HEK293 (cell line): ENCODE measurements at regions not wholly inside any gene's neighbourhood (a gene's known extent, or its start where the extent isn't known, plus 50 kb on each side); places are given as distances from the start of the nearest gene placed in this dataset.

ENCODE experiments used
- CTCF ChIP-seq: fragments of 450-650 bp; formaldehyde crosslinking; IDR thresholded peaks from 2 replicates; pipeline ENCODE4 v1.5.1; 2016; ENCODE audit warnings: missing biosample characterization, missing genetic modification characterization
- GLIS1 ChIP-seq: fragments of 450-650 bp; formaldehyde crosslinking; IDR thresholded peaks from 2 replicates; pipeline ENCODE4 v1.5.1; 2016; ENCODE audit warnings: missing biosample characterization, missing genetic modification characterization
- REST ChIP-seq: fragments of 450-650 bp; formaldehyde crosslinking; IDR thresholded peaks from 2 replicates; pipeline ENCODE4 v1.5.1; 2016; ENCODE audit warnings: missing biosample characterization, missing genetic modification characterization
- SETDB1 ChIP-seq: IDR thresholded peaks from one replicate; pipeline ENCODE4 v1.6.1; 2017; ENCODE audit warnings: mild to moderate bottlenecking, low read length, moderate library complexity, mixed read lengths; ENCODE audit not compliant: insufficient read length
- ZNF121 ChIP-seq: fragments of 450-650 bp; formaldehyde crosslinking; IDR thresholded peaks from 2 replicates; pipeline ENCODE4 v1.5.1; 2016; ENCODE audit warnings: missing biosample characterization, missing genetic modification characterization
- ZNF133 ChIP-seq: fragments of 450-650 bp; formaldehyde crosslinking; IDR thresholded peaks from 2 replicates; pipeline ENCODE4 v1.5.1; 2016; ENCODE audit warnings: missing biosample characterization, missing genetic modification characterization
- ZNF266 ChIP-seq: fragments of 450-650 bp; formaldehyde crosslinking; IDR thresholded peaks from 2 replicates; pipeline ENCODE4 v1.5.1; 2016; ENCODE audit warnings: missing biosample characterization, missing genetic modification characterization, low read depth
- ZNF423 ChIP-seq: fragments of 450-650 bp; formaldehyde crosslinking; IDR thresholded peaks from 2 replicates; pipeline ENCODE4 v1.5.1; 2016; ENCODE audit warnings: missing biosample characterization, missing genetic modification characterization
- ZNF548 ChIP-seq: fragments of 450-650 bp; formaldehyde crosslinking; IDR thresholded peaks from 2 replicates; pipeline ENCODE4 v1.5.1; 2016; ENCODE audit warnings: missing biosample characterization, missing genetic modification characterization
- TF ChIP-seq, protein P1 (sequence below): fragments of 450-650 bp; formaldehyde crosslinking; IDR thresholded peaks from 2 replicates; pipeline ENCODE4 v1.5.1; 2016; ENCODE audit warnings: missing biosample characterization, missing genetic modification characterization, low read depth

- TF ChIP-seq CTCF (tag by site-specific recombination) (no peak), ZNF423 (tag by site-specific recombination) (no peak), ZNF266 (tag by site-specific recombination) (no peak), ZNF121 (tag by site-specific recombination) (no peak), SETDB1 (no peak), GLIS1 (peak; percentile 78), ZNF548 (tag by site-specific recombination) (no peak), REST (no peak), ZNF133 (tag by site-specific recombination) (no peak)
- TF ChIP-seq, protein P1, sequence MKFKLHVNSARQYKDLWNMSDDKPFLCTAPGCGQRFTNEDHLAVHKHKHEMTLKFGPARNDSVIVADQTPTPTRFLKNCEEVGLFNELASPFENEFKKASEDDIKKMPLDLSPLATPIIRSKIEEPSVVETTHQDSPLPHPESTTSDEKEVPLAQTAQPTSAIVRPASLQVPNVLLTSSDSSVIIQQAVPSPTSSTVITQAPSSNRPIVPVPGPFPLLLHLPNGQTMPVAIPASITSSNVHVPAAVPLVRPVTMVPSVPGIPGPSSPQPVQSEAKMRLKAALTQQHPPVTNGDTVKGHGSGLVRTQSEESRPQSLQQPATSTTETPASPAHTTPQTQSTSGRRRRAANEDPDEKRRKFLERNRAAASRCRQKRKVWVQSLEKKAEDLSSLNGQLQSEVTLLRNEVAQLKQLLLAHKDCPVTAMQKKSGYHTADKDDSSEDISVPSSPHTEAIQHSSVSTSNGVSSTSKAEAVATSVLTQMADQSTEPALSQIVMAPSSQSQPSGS (tag by site-specific recombination): no peak
Observed at GRCh38 chr12:11568762-11569478, 80.6 kb upstream of the ETV6 start.
